HG02938 (cell line): ENCODE measurements at regions not wholly inside any gene's neighbourhood (a gene's known extent, or its start where the extent isn't known, plus 50 kb on each side); places are given as distances from the start of the nearest gene placed in this dataset.

Experiments
- ATAC-seq: cut with Tn5 transposase; IDR thresholded peaks from one replicate; pipeline ENCODE4 v1.9.1; 2021; ENCODE audit warnings: mild to moderate bottlenecking, moderate library complexity; ENCODE audit not compliant: unreplicated experiment

DNA sequence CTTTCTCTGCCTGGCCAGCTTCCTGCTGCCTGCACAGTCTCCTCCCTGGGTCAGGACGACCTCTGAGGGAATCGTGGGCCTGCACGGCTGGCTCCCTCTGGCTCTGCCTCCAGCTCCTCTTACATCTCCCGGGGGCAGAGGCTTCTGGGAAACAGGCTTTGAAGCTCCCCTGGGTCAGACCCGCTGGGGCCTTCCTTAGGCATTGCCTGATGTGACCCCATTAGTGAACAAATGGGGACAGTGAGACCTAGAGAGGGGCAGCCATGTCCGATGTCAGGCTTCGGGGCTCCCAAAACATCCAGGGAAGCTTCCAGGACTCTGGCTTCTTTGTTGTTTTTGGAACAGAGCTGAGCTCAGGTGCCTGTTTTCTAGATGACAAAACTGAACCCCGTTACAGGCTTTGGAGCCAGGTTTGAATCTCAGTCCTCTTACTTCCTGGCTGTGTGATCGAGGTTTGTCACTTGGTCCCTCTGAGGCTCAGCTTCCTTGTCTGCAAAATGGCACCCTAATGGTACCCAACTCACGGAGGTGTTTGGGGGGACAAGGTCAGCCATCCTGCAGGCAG is 94.3 kb downstream of the CEBPB start:
- ATAC-seq: no peak

DNA sequence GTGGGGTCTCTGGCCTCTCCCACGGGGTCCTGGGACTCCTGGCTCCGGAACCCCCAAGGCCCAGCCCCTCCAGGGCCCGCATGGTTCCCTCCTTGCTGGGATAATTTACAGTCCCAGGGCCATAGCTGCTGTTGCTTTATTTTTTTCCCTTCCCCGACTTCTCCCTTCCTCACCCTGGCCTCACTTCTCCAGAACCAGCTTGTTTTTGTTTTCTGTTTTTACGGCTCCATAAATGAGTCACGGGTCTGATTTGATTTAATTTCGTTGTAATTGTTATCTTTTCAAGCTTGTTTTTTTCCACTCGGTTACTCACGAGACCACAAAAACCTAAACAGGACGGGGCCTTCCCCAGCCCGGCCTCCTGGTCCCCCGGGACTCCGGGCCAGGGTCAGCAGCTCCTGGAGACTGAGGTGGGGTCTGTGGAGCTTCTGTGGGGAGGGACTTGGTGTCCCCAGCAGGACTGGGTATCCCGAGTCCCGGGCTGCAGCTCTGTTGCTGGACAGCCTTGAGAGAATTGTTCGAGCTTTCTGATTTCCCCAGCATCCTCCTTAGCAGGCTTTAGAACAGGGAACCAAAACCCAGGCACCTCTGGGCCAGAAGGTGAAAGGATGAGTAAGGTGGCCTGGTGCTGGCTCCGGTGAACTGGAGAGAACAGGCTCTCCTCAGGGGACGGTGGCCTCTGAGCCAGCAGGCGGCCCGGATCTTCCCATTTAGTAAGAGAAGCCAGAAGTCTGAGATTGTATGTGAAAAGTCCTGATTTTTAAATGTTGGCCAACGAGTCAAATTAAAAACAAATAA is 94.9 kb downstream of the CEBPB start:
- ATAC-seq: no peak

GRCh38 chr20:50286174-50286511 is 95.5 kb downstream of the CEBPB start:
- no peak for ATAC-seq

- ATAC-seq: no peak
Observed at GRCh38 chr20:50286609-50287008, 96.0 kb downstream of the CEBPB start.

- no peak for ATAC-seq
Observed at GRCh38 chr20:50287512-50287911, 96.9 kb downstream of the CEBPB start.

- no peak for ATAC-seq
Observed at GRCh38 chr20:50288128-50288623, 97.5 kb downstream of the CEBPB start.

DNA sequence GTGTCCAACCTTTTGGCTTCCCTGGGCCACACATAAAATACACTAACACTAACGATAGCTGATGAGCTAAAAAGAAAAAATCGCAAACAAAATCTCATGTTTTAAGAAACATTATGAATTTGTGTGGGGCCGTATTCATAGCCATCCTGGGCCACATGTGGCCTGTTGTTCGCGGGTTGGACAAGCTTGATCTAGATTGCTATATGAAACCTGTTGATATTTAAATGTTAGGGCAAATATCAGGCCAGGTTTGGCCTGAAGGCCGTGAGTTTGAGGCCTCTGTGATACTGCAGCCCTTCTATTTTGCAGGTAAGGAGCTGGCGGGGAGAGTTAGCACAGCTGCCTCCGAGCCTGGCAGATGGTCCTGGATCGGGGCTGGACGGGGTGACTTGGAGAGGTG is 99.0 kb downstream of the CEBPB start:
- ATAC-seq: no peak

DNA sequence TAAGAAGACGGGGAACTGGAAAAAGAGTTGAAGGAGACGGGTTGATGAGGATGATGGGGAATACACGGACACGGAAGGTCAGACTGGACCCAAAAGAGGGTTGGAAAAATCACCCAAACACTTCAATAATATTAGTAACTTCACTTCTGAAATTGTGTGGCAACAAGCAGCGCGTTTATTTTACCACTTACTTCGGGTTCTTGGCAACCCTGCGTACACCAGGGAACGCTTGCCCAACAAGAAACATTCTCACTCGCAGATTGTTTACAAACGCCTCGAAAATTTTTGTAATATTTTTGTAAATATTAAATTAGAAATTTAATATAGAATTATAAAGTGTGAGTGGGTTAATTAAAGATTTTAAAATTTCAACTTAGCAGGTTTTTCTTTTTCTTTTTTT is 99.5 kb downstream of the CEBPB start:
- no peak for ATAC-seq

GRCh38 chr20:50290808-50291207 is 100.2 kb downstream of the CEBPB start:
- ATAC-seq: no peak

- no peak for ATAC-seq
Observed at GRCh38 chr20:50291254-50292078, 100.8 kb downstream of the CEBPB start.

- no peak for ATAC-seq
Observed at GRCh38 chr20:50292079-50292590, 101.5 kb downstream of the CEBPB start.

GRCh38 chr20:50292591-50293283 is 102.1 kb downstream of the CEBPB start:
- no peak for ATAC-seq

GRCh38 chr20:50293284-50294139 is 102.9 kb downstream of the CEBPB start:
- ATAC-seq: no peak

- ATAC-seq: no peak
Observed at GRCh38 chr20:50294164-50295088, 103.8 kb downstream of the CEBPB start.

DNA sequence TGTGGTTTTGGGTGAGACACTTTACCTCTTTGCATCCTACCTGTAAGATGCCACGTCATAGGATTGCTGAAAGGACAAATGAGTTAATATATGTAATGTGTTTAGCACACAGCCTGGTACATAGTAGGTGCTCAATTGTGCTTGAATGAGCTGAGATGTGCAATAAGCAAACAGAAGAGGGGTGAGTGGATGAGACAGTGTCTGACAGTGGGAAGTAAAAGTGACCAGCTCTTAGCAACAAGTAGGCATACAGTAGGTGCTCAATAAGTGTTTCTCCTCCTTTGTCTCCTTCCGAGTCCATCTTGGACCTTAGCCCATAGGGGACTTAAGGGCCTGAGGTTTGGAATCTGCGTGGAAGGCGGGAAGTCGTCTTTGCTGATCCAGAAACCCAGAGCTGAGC is 104.7 kb downstream of the CEBPB start:
- no peak for ATAC-seq

- no peak for ATAC-seq
Observed at GRCh38 chr20:50295762-50296449, 105.3 kb downstream of the CEBPB start.

GRCh38 chr20:50296450-50297375 is 106.1 kb downstream of the CEBPB start:
- no peak for ATAC-seq
